Neural progenitor cell (in vitro differentiated cells): ENCODE measurements at regions not wholly inside any gene's neighbourhood (a gene's known extent, or its start where the extent isn't known, plus 50 kb on each side); places are given as distances from the start of the nearest gene placed in this dataset.
"Not testable (repeated sequence)": the region's sequence is repeated elsewhere in the genome, so short reads cannot be mapped to it uniquely, and the experiment has no call there.

ENCODE experiments used
- DNase-seq: peaks from one replicate; pipeline ENCODE4 v3.0.0-alpha.2; 2016; ENCODE audit warnings: low spot score
- H2AFZ ChIP-seq: fragments of 200-600 bp; sonication (generic); replicated peaks from 2 replicates; pipeline ENCODE4 v1.6.1; 2016; ENCODE audit warnings: antibody characterized with exemption
- H3F3A ChIP-seq: fragments of 200-600 bp; sonication (generic); 2 replicates; pipeline ENCODE4 v1.6.1; 2016; ENCODE audit warnings: antibody characterized with exemption, low read depth
- H3K27ac ChIP-seq: fragments of 200-600 bp; sonication (generic); 2 replicates; pipeline ENCODE4 v1.5.1; 2016; ENCODE audit warnings: mild to moderate bottlenecking
- H3K27me3 ChIP-seq: fragments of 200-600 bp; sonication (generic); 2 replicates; pipeline ENCODE4 v1.6.1; 2016; ENCODE audit warnings: mild to moderate bottlenecking, moderate library complexity
- H3K36me3 ChIP-seq: fragments of 200-600 bp; sonication (generic); 2 replicates; pipeline ENCODE4 v1.5.1; 2016
- H3K4me1 ChIP-seq: fragments of 200-600 bp; sonication (generic); 2 replicates; pipeline ENCODE4 v1.6.1; 2016; ENCODE audit warnings: mixed run types
- H3K4me2 ChIP-seq: fragments of 200-600 bp; sonication (generic); 2 replicates; pipeline ENCODE4 v1.6.1; 2016
- H3K4me3 ChIP-seq: fragments of 200-600 bp; sonication (generic); 2 replicates; pipeline ENCODE4 v1.5.1; 2016
- H3K79me2 ChIP-seq: fragments of 200-600 bp; sonication (generic); 2 replicates; pipeline ENCODE4 v1.6.1; 2016; ENCODE audit warnings: low read depth
- H3K9ac ChIP-seq: fragments of 200-600 bp; sonication (generic); 2 replicates; pipeline ENCODE4 v1.6.1; 2016
- H3K9me3 ChIP-seq: fragments of 200-600 bp; sonication (generic); 2 replicates; pipeline ENCODE4 v1.5.1; 2016; ENCODE audit warnings: low read depth
- H4K20me1 ChIP-seq: fragments of 200-600 bp; sonication (generic); 2 replicates; pipeline ENCODE4 v1.6.1; 2016; ENCODE audit warnings: low read depth
- H3K27ac Mint-ChIP-seq: 3 replicates; pipeline ENCODE4 v1.8.0; 2021; ENCODE audit warnings: mixed read lengths
- H3K27me3 Mint-ChIP-seq: 2 replicates; pipeline ENCODE4 v1.8.0; 2022; ENCODE audit warnings: low read depth, mild to moderate bottlenecking, inconsistent platforms, moderate library complexity, mixed read lengths; ENCODE audit not compliant: insufficient read depth
- H3K36me3 Mint-ChIP-seq: 3 replicates; pipeline ENCODE4 v1.8.0; 2021; ENCODE audit warnings: mixed read lengths
- H3K4me1 Mint-ChIP-seq: 3 replicates; pipeline ENCODE4 v1.8.0; 2021; ENCODE audit warnings: mixed read lengths
- H3K4me3 Mint-ChIP-seq: 3 replicates; pipeline ENCODE4 v1.8.0; 2021; ENCODE audit warnings: mild to moderate bottlenecking, moderate library complexity, mixed read lengths
- H3K9me3 Mint-ChIP-seq: 3 replicates; pipeline ENCODE4 v1.8.0; 2020; ENCODE audit warnings: mixed read lengths
- EZH2 ChIP-seq: fragments of 200-600 bp; sonication (generic); IDR thresholded peaks from 2 replicates; pipeline ENCODE4 v1.6.1; 2017; ENCODE audit warnings: antibody characterized with exemption, mild to moderate bottlenecking, moderate library complexity
- EZH2phosphoT487 ChIP-seq: fragments of 200-600 bp; sonication (generic); IDR thresholded peaks from 2 replicates; pipeline ENCODE4 v1.6.1; 2017; ENCODE audit warnings: antibody characterized with exemption
- TF ChIP-seq, protein P1 (sequence below): fragments of 200-600 bp; sonication (generic); IDR thresholded peaks from 2 replicates; pipeline ENCODE4 v1.5.1; 2017; ENCODE audit warnings: antibody characterized with exemption, mild to moderate bottlenecking

DNA sequence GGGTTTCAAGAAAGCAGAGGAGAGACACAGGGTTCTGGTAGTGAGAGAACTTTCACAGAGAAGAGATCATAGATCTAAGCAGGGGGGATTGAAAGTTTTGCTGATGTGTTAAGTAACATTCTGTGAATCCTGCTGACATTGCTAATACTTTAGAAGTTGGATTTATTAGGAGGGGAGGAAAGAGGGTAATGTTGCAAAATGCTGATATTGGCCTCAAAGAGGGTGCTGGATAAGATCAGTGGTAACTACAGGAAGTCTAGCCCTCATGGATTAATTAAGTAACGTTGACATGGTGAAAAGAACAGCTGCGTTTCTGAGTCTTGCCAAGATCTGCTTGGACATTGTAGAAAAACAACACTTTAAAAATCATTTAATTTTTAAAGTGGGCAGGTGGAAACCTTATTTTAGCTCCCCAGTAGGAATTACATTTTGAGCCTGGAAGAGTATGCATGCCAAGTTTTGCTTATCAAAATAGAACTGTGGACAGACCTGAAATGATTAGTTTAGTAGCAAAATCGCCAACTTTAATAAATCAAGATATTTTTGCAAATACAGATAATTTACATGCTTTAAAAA lies 606.0 kb upstream of the HTR1E start:
- no peak overlapping the region for H3K9ac ChIP-seq
- no peak overlapping the region for H3K4me3 ChIP-seq
- H4K20me1 ChIP-seq: no peaks in the 10 kb centered on the region
- H3K4me1 ChIP-seq: peaks cover 3% of the 10 kb centered on the region
- no peaks in the 10 kb centered on the region for H3K27me3 ChIP-seq
- Mint-ChIP-seq H3K27me3 (peaks cover 4% of the 10 kb centered on the region), H3K9me3 (no peaks in the 10 kb centered on the region), H3K36me3 (no peaks in the 10 kb centered on the region), H3K4me1 (peaks cover 3% of the 10 kb centered on the region), H3K27ac (no peak overlapping the region), H3K4me3 (no peak overlapping the region)
- H3K27ac ChIP-seq: no peak overlapping the region
- TF ChIP-seq EZH2phosphoT487: no peak
- TF ChIP-seq, protein P1, sequence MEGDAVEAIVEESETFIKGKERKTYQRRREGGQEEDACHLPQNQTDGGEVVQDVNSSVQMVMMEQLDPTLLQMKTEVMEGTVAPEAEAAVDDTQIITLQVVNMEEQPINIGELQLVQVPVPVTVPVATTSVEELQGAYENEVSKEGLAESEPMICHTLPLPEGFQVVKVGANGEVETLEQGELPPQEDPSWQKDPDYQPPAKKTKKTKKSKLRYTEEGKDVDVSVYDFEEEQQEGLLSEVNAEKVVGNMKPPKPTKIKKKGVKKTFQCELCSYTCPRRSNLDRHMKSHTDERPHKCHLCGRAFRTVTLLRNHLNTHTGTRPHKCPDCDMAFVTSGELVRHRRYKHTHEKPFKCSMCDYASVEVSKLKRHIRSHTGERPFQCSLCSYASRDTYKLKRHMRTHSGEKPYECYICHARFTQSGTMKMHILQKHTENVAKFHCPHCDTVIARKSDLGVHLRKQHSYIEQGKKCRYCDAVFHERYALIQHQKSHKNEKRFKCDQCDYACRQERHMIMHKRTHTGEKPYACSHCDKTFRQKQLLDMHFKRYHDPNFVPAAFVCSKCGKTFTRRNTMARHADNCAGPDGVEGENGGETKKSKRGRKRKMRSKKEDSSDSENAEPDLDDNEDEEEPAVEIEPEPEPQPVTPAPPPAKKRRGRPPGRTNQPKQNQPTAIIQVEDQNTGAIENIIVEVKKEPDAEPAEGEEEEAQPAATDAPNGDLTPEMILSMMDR: no peak
- no peak for TF ChIP-seq EZH2
- no peak overlapping the region for H3K4me2 ChIP-seq
- H3K9me3 ChIP-seq: no peaks in the 10 kb centered on the region
- H3F3A ChIP-seq: no peaks in the 10 kb centered on the region
- DNase-seq: no peak
- H3K79me2 ChIP-seq: no peaks in the 10 kb centered on the region
- H2AFZ ChIP-seq: no peak overlapping the region
- no peaks in the 10 kb centered on the region for H3K36me3 ChIP-seq

- DNase-seq: no peak
- Histone ChIP-seq H3K79me2 (no peaks in the 10 kb centered on the region), H3K27ac (no peak overlapping the region), H4K20me1 (no peaks in the 10 kb centered on the region), H3K4me1 (no peaks in the 10 kb centered on the region), H3K4me2 (no peak overlapping the region), H3K9me3 (no peaks in the 10 kb centered on the region), H2AFZ (peak overlapping the region; percentile 54), H3F3A (no peaks in the 10 kb centered on the region), H3K9ac (no peak overlapping the region), H3K27me3 (no peaks in the 10 kb centered on the region), H3K4me3 (no peak overlapping the region), H3K36me3 (no peaks in the 10 kb centered on the region)
- no peak for TF ChIP-seq EZH2
- TF ChIP-seq EZH2phosphoT487: no peak
- TF ChIP-seq, protein P1: no peak
- H3K27ac Mint-ChIP-seq: no peak overlapping the region
- no peak overlapping the region for H3K4me3 Mint-ChIP-seq
- H3K4me1 Mint-ChIP-seq: no peaks in the 10 kb centered on the region
- peaks cover 2% of the 10 kb centered on the region for H3K9me3 Mint-ChIP-seq
- H3K27me3 Mint-ChIP-seq: peaks cover 4% of the 10 kb centered on the region
- H3K36me3 Mint-ChIP-seq: no peaks in the 10 kb centered on the region
Measured at GRCh38 chr6:86306210-86306609, 631.1 kb upstream of the HTR1E start.

GRCh38 chr6:86285876-86286275 lies 643.2 kb upstream of the SYNCRIP start:
- no peak overlapping the region for H3K4me2 ChIP-seq
- H3K27me3 ChIP-seq: no peaks in the 10 kb centered on the region
- DNase-seq: no peak
- Mint-ChIP-seq H3K4me1 (no peaks in the 10 kb centered on the region), H3K27me3 (peaks cover 4% of the 10 kb centered on the region), H3K27ac (no peak overlapping the region), H3K4me3 (no peak overlapping the region), H3K36me3 (no peaks in the 10 kb centered on the region), H3K9me3 (peaks cover 12% of the 10 kb centered on the region)
- H3K36me3 ChIP-seq: no peaks in the 10 kb centered on the region
- no peaks in the 10 kb centered on the region for H3F3A ChIP-seq
- no peaks in the 10 kb centered on the region for H3K4me1 ChIP-seq
- no peak overlapping the region for H2AFZ ChIP-seq
- TF ChIP-seq EZH2: no peak
- TF ChIP-seq, protein P1: no peak
- TF ChIP-seq EZH2phosphoT487: no peak
- H3K9me3 ChIP-seq: no peaks in the 10 kb centered on the region
- no peak overlapping the region for H3K4me3 ChIP-seq
- H3K79me2 ChIP-seq: no peaks in the 10 kb centered on the region
- no peak overlapping the region for H3K9ac ChIP-seq
- no peak overlapping the region for H3K27ac ChIP-seq
- H4K20me1 ChIP-seq: no peaks in the 10 kb centered on the region

GRCh38 chr6:86284809-86285480 lies 642.3 kb upstream of the SYNCRIP start:
- not testable (repeated sequence) for H3K4me2 ChIP-seq, H3K9me3 ChIP-seq, H3K4me1 Mint-ChIP-seq, H2AFZ ChIP-seq, H3K27me3 Mint-ChIP-seq, H4K20me1 ChIP-seq, H3K4me3 ChIP-seq, H3K27ac ChIP-seq, H3K27me3 ChIP-seq, H3K27ac Mint-ChIP-seq, H3F3A ChIP-seq, H3K4me3 Mint-ChIP-seq, H3K4me1 ChIP-seq, H3K36me3 ChIP-seq, DNase-seq, H3K36me3 Mint-ChIP-seq, H3K9ac ChIP-seq, H3K79me2 ChIP-seq
- peaks cover 14% of the 10 kb centered on the region for H3K9me3 Mint-ChIP-seq

- not testable (repeated sequence) for H3K9ac ChIP-seq, H3K79me2 ChIP-seq, H2AFZ ChIP-seq, H3K36me3 Mint-ChIP-seq, H3K9me3 ChIP-seq, H3F3A ChIP-seq, H3K4me2 ChIP-seq, H3K27me3 ChIP-seq, H3K27ac Mint-ChIP-seq, H3K27me3 Mint-ChIP-seq, H3K4me1 Mint-ChIP-seq, H3K27ac ChIP-seq, H3K4me1 ChIP-seq, DNase-seq, H3K4me3 ChIP-seq, H4K20me1 ChIP-seq, H3K36me3 ChIP-seq, H3K4me3 Mint-ChIP-seq
- peaks cover 14% of the 10 kb centered on the region for H3K9me3 Mint-ChIP-seq
Measured at GRCh38 chr6:86283596-86283995, 640.9 kb upstream of the SYNCRIP start.
